ENCODE measurements at regions not wholly inside any gene's neighbourhood (a gene's known extent, or its start where the extent isn't known, plus 50 kb on each side); places are given as distances from the start of the nearest gene placed in this dataset.

DNA sequence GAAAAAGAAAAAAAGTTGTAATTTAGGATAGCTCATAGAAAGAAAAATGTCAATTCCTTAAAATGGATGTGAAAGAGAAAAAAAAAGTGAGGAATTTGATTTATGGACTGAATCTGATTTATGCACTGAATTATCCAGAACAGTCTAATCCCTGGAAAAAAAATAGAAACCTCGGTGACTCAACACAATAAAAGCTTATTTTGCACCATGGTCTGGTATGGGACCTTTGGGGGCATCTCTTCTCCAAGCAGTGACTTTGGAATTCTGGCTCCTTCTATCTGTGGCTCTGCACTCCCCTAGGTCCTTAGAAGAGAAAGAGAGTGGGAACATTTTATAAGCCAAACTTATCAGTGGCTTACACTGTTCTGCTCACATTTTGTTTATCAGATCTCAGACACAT lies 471.7 kb upstream of the B3GALT2 start:
- TF ChIP-seq, protein P1, sequence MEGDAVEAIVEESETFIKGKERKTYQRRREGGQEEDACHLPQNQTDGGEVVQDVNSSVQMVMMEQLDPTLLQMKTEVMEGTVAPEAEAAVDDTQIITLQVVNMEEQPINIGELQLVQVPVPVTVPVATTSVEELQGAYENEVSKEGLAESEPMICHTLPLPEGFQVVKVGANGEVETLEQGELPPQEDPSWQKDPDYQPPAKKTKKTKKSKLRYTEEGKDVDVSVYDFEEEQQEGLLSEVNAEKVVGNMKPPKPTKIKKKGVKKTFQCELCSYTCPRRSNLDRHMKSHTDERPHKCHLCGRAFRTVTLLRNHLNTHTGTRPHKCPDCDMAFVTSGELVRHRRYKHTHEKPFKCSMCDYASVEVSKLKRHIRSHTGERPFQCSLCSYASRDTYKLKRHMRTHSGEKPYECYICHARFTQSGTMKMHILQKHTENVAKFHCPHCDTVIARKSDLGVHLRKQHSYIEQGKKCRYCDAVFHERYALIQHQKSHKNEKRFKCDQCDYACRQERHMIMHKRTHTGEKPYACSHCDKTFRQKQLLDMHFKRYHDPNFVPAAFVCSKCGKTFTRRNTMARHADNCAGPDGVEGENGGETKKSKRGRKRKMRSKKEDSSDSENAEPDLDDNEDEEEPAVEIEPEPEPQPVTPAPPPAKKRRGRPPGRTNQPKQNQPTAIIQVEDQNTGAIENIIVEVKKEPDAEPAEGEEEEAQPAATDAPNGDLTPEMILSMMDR (IDR thresholded peaks at IDR 0.05): no peak
- ATAC-seq: no peak

DNA sequence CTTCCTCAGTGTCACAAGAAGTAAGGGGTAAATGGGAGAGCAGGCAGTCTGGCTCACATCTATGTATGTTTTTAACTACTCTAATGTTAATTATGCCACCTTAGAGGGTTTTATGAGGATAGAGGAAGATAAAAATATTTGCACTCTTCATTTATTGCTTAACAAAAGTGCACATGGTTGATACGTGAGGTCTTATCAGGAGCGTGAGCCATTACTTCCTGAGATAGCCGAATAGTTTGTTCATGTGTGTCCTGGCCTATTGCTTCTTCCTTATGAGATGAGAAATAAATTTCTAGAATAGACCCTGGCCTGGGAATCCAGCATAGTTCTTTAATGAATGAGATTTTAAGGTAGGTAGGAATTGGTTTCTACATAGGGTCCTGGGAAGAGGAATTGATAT lies 471.1 kb upstream of the B3GALT2 start:
- Histone ChIP-seq H3K9me3 (peaks cover 0 to 26% of the 10 kb centered on the region in 2 donors), H3K27me3 (no peaks in the 10 kb centered on the region), H3K27ac (no peak overlapping the region), H3K36me3 (no peaks in the 10 kb centered on the region), H3K4me3 (no peak overlapping the region), H3K4me1 (no peaks in the 10 kb centered on the region)
- DNase-seq (no peak), ATAC-seq (no peak)
- intact Hi-C loops (cut with DNase I): no loop called here
- TF ChIP-seq, protein P1 (IDR thresholded peaks at IDR 0.05): no peak

More for the DNA sequence above, 471.7 kb upstream of the B3GALT2 start:
- Histone ChIP-seq H3K36me3 (no peaks in the 10 kb centered on the region), H3K4me1 (no peaks in the 10 kb centered on the region), H3K9me3 (peaks cover 0 to 22% of the 10 kb centered on the region in 2 donors), H3K27me3 (no peaks in the 10 kb centered on the region), H3K27ac (no peak overlapping the region), H3K4me3 (no peak overlapping the region)
- DNase-seq: no peak
- intact Hi-C loops (cut with DNase I): no loop called here

DNA sequence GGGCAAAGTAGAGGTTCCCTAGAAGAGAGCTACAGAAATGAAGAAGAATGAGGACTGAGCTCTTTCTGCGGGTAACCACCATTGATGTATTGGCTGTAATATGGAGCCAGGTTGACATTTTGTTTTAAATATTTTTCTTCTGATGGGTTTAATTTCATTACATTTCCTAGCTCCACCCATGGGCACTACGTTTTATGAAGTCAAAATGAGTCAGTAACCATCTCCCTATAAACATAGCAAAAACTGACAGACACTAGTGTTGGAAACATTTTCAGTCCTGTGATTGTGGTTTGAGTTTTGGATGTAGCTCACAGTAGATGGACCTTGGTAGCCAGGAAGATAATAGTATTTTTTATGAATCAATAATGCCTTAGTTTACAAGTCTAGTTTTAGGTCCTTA lies 470.4 kb upstream of the B3GALT2 start:
- ATAC-seq: no peak
- DNase-seq: no peak
- H3K4me3 ChIP-seq: no peak overlapping the region

DNA sequence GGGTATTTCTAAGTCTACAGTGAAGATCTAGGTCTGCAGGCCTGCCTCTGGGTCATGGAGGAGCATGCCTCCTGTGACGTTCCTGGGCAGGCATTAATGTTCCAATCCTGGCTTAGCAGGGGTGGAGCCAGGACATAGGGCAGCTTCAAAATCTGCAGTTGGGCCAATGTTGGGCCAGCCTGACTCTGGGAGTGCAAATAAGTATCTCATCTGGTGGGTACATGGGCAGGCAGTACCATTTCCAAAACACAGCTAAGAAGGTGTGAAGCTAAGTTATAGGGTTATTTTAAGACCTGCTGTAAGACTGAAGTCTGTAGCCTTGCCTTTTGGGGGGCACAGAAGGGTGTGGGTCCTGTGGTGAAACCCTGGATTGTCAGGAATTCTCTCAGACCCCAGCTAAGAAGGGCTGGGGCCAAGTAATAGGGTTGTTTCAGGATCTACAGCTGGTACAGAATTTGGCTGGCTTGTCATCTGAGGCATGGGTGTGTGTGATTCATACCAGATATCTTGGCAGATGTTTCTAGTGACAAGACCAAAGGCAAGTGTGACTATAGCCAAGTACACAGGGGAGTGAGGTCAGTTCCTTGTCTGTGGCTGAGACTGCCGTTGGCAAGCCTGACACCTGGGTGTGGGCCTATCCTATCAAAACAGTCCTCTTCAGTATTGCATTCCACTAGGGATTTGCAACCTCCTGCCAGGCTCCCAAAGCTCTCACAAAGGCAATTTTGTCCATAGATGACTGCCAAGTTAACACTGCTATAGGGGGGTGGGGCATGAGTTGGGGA lies 468.7 kb upstream of the B3GALT2 start:
- H3K27ac ChIP-seq: no peak overlapping the region
- no peaks in the 10 kb centered on the region for H3K27me3 ChIP-seq
- ATAC-seq (no peak), DNase-seq (no peak)
- H3K4me1 ChIP-seq: no peaks in the 10 kb centered on the region
- no peak overlapping the region for H3K4me3 ChIP-seq
- intact Hi-C loops (cut with DNase I): no loop called here
- TF ChIP-seq, protein P1 (IDR thresholded peaks at IDR 0.05): no peak
- peaks cover 0 to 28% of the 10 kb centered on the region in 2 donors for H3K9me3 ChIP-seq
- H3K36me3 ChIP-seq: no peaks in the 10 kb centered on the region

More for the DNA sequence above, 470.4 kb upstream of the B3GALT2 start:
- Histone ChIP-seq H3K4me1 (no peaks in the 10 kb centered on the region), H3K27me3 (no peaks in the 10 kb centered on the region), H3K9me3 (peaks cover 0 to 28% of the 10 kb centered on the region in 2 donors), H3K27ac (no peak overlapping the region), H3K36me3 (no peaks in the 10 kb centered on the region)
- intact Hi-C loops (cut with DNase I): no loop called here
- TF ChIP-seq, protein P1 (IDR thresholded peaks at IDR 0.05): no peak

DNA sequence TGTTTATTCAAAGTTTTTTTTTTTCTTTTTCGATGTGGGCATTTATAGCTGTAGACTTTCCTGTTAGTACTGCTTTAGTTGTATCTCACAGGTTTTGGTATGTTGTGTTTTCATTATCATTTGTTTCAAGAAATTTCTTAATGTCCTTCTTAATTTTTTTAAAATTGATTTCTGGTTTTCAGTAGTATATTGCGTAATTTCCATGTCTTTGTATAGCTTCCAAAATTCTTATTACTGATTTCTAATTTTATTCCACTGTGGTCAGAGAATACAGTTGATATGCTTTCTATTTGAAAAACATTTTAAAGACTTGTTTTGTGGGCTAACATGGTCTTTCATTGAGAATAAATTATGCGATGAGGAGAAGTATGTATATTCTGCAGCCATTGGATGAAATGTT lies 463.2 kb upstream of the B3GALT2 start:
- DNase-seq (no peak), ATAC-seq (no peak)
- Histone ChIP-seq H3K4me1 (no peaks in the 10 kb centered on the region), H3K9me3 (peaks cover 0 to 21% of the 10 kb centered on the region in 2 donors), H3K36me3 (no peaks in the 10 kb centered on the region), H3K27ac (no peak overlapping the region), H3K27me3 (no peaks in the 10 kb centered on the region), H3K4me3 (no peak overlapping the region)
- TF ChIP-seq, protein P1 (IDR thresholded peaks at IDR 0.05): no peak
- intact Hi-C loops (cut with DNase I): no loop called here

All from left lung (tissue), 4 donors.